ENCODE measurements at regions not wholly inside any gene's neighbourhood (a gene's known extent, or its start where the extent isn't known, plus 50 kb on each side); places are given as distances from the start of the nearest gene placed in this dataset.

DNA sequence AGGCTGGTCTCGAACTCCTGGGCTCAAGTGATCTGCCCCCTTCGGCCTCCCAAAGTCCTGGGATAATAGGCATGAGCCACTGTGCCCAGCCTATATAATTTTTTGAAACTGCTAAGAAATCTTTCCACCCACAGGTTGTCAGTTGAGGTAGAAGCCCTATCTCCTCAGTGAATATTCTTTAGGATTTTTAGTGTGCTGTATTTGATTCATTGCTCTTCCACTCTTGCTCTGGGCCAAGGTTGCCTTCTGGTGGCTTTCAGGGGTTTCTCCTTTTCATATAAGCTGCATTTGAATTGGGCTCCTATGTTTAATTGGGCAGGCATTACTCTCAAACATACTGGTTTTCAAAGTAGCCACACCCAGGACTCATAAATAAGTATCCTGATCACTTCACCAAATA is 931.2 kb downstream of the GATA3 start:
- Histone ChIP-seq H3K9me2 (replicated peaks; ENCODE audit: control insufficient read depth, low read length) (no peaks in the 10 kb centered on the region; the same call in 1 of the 2 replicates), H3F3A (ENCODE audit: control insufficient read depth, insufficient read depth) (no peaks in the 10 kb centered on the region), H3K36me3 (ENCODE audit: control insufficient read depth, low read length) (no peaks in the 10 kb centered on the region), H3K4me2 (ENCODE audit: low read length) (no peak overlapping the region), H3K4me1 (ENCODE audit: control insufficient read depth, low read length) (no peaks in the 10 kb centered on the region), H3K27me3 (ENCODE audit: control insufficient read depth, low read length) (no peaks in the 10 kb centered on the region), H3K79me2 (ENCODE audit: control insufficient read depth, low read length) (no peaks in the 10 kb centered on the region), H3K4me3 (ENCODE audit: low read length) (no peak overlapping the region), H3K27ac (ENCODE audit: low read depth, low read length) (no peak overlapping the region), H3K9me3 (ENCODE audit: control insufficient read depth, insufficient read depth, low read length) (no peaks in the 10 kb centered on the region), H4K20me1 (ENCODE audit: control insufficient read depth, insufficient read depth, low read depth, low read length) (no peaks in the 10 kb centered on the region)
- no peak for TF ChIP-seq EZH2phosphoT487 (IDR thresholded peaks at IDR 0.05; ENCODE audit: borderline replicate concordance, low read length)
- TF ChIP-seq, protein P1, sequence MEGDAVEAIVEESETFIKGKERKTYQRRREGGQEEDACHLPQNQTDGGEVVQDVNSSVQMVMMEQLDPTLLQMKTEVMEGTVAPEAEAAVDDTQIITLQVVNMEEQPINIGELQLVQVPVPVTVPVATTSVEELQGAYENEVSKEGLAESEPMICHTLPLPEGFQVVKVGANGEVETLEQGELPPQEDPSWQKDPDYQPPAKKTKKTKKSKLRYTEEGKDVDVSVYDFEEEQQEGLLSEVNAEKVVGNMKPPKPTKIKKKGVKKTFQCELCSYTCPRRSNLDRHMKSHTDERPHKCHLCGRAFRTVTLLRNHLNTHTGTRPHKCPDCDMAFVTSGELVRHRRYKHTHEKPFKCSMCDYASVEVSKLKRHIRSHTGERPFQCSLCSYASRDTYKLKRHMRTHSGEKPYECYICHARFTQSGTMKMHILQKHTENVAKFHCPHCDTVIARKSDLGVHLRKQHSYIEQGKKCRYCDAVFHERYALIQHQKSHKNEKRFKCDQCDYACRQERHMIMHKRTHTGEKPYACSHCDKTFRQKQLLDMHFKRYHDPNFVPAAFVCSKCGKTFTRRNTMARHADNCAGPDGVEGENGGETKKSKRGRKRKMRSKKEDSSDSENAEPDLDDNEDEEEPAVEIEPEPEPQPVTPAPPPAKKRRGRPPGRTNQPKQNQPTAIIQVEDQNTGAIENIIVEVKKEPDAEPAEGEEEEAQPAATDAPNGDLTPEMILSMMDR (IDR thresholded peaks at IDR 0.05; ENCODE audit: low read depth, low read length, poor library complexity, severe bottlenecking), result no peak

DNA sequence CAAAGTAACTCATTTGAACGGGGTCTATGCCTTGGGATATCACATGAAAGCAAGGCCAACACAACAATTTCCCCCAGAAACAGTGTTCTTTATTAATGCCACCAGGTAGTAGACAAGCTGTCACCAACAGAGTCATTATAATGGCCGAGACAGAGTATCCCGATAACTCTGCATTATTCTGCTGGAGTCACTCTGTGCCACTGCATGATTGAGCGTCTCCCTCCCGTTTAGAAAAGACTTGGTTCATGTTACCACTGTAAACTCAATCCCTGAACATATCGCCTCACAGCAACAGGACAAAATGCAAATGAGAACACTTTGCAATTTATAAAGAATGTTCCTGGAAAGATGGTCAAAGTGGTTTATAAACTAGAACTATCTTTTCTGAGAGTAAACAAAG is 932.5 kb downstream of the GATA3 start:
- Histone ChIP-seq H3K4me1 (ENCODE audit: control insufficient read depth, low read length) (no peaks in the 10 kb centered on the region), H3K4me2 (ENCODE audit: low read length) (no peak overlapping the region), H3K9me2 (replicated peaks; ENCODE audit: control insufficient read depth, low read length) (no peaks in the 10 kb centered on the region; the same call in 1 of the 2 replicates), H3K36me3 (ENCODE audit: control insufficient read depth, low read length) (no peaks in the 10 kb centered on the region), H3K27me3 (ENCODE audit: control insufficient read depth, low read length) (no peaks in the 10 kb centered on the region), H3F3A (ENCODE audit: control insufficient read depth, insufficient read depth) (no peaks in the 10 kb centered on the region), H3K4me3 (ENCODE audit: low read length) (no peak overlapping the region), H3K79me2 (ENCODE audit: control insufficient read depth, low read length) (no peaks in the 10 kb centered on the region), H3K9me3 (ENCODE audit: control insufficient read depth, insufficient read depth, low read length) (no peaks in the 10 kb centered on the region), H3K27ac (ENCODE audit: low read depth, low read length) (no peak overlapping the region), H4K20me1 (ENCODE audit: control insufficient read depth, insufficient read depth, low read depth, low read length) (no peaks in the 10 kb centered on the region)
- TF ChIP-seq EZH2phosphoT487 (IDR thresholded peaks at IDR 0.05; ENCODE audit: borderline replicate concordance, low read length), result no peak
- TF ChIP-seq, protein P1 (IDR thresholded peaks at IDR 0.05; ENCODE audit: low read depth, low read length, poor library complexity, severe bottlenecking), result no peak

DNA sequence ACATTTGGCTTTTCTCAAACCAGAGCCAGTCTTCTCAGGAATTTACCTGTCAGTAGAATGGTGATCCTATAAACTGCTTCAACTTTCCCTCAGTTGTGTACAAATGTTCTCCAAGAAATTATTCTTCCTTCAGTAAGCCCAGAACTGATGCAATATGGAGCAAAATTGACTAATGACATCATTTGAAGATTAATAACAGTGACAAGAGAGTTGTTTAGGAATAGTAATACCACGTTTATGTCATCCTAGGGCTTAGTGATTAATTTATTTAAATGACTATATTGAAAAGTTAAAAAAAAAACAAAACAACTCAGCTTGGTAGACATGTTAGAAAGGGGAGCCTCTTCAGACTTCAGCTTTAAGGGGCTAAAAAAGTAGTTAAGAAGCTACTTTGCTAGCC is 933.2 kb downstream of the GATA3 start:
- Histone ChIP-seq H3K27ac (ENCODE audit: low read depth, low read length) (no peak overlapping the region), H3K4me3 (ENCODE audit: low read length) (no peak overlapping the region), H4K20me1 (ENCODE audit: control insufficient read depth, insufficient read depth, low read depth, low read length) (no peaks in the 10 kb centered on the region), H3K27me3 (ENCODE audit: control insufficient read depth, low read length) (no peaks in the 10 kb centered on the region), H3F3A (ENCODE audit: control insufficient read depth, insufficient read depth) (no peaks in the 10 kb centered on the region), H3K9me3 (ENCODE audit: control insufficient read depth, insufficient read depth, low read length) (no peaks in the 10 kb centered on the region), H3K79me2 (ENCODE audit: control insufficient read depth, low read length) (no peaks in the 10 kb centered on the region), H3K9me2 (replicated peaks; ENCODE audit: control insufficient read depth, low read length) (no peaks in the 10 kb centered on the region; the same call in 1 of the 2 replicates), H3K4me1 (ENCODE audit: control insufficient read depth, low read length) (no peaks in the 10 kb centered on the region), H3K36me3 (ENCODE audit: control insufficient read depth, low read length) (no peaks in the 10 kb centered on the region), H3K4me2 (ENCODE audit: low read length) (no peak overlapping the region)
- no peak for TF ChIP-seq EZH2phosphoT487 (IDR thresholded peaks at IDR 0.05; ENCODE audit: borderline replicate concordance, low read length)
- TF ChIP-seq, protein P1 (IDR thresholded peaks at IDR 0.05; ENCODE audit: low read depth, low read length, poor library complexity, severe bottlenecking), result no peak

Data from DOHH2 (cell line).